Omental fat pad (tissue), 3 donors: ENCODE measurements at regions not wholly inside any gene's neighbourhood (a gene's known extent, or its start where the extent isn't known, plus 50 kb on each side); places are given as distances from the start of the nearest gene placed in this dataset.
"Not testable (repeated sequence)": the region's sequence is repeated elsewhere in the genome, so short reads cannot be mapped to it uniquely, and the experiment has no call there.

Experiments used
- ATAC-seq: fragments of 150-250 bp; one replicate; pipeline ENCODE4 v1.9.1; 2016; ENCODE audit warnings: mild to moderate bottlenecking, moderate library complexity; ENCODE audit not compliant: low FRiP score
- DNase-seq: peaks from one replicate; pipeline ENCODE4 v3.0.0-alpha.2; 2019; ENCODE audit warnings: low spot score
- TF ChIP-seq, protein P1 (sequence below), 3 donors: fragments of 450-650 bp; IDR thresholded peaks; one replicate each; pipeline ENCODE4 v1.5.1; 2016 to 2017; ENCODE audit warnings: antibody characterized with exemption in 3 of 3, mild to moderate bottlenecking in 3 of 3, moderate library complexity in 2 of 3

- ATAC-seq, DNase-seq: not testable (repeated sequence)
Observed at GRCh38 chr1:214095896-214096295, 108.1 kb downstream of the PROX1 start.

DNA sequence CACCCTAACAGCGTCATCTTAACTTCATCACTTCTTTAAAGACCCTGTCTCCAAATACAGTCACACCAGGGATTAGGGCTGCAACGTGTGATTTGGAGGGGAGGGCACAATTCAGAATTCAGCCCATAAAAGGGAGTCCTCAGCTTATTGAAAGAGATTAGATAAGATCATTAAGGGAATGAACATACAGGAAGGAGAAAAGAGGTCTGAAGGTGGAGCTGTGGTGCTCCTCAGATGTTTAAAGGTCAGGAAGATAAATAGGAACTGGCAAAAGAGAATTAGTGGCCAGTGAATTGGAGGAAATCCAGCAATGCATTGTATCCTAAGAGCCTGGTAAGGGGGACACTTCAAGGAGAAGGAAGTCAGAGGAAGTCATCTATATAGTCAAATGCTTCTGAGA is 113.5 kb downstream of the PROX1 start:
- no peak for ATAC-seq
- TF ChIP-seq, protein P1, sequence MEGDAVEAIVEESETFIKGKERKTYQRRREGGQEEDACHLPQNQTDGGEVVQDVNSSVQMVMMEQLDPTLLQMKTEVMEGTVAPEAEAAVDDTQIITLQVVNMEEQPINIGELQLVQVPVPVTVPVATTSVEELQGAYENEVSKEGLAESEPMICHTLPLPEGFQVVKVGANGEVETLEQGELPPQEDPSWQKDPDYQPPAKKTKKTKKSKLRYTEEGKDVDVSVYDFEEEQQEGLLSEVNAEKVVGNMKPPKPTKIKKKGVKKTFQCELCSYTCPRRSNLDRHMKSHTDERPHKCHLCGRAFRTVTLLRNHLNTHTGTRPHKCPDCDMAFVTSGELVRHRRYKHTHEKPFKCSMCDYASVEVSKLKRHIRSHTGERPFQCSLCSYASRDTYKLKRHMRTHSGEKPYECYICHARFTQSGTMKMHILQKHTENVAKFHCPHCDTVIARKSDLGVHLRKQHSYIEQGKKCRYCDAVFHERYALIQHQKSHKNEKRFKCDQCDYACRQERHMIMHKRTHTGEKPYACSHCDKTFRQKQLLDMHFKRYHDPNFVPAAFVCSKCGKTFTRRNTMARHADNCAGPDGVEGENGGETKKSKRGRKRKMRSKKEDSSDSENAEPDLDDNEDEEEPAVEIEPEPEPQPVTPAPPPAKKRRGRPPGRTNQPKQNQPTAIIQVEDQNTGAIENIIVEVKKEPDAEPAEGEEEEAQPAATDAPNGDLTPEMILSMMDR (IDR thresholded peaks at IDR 0.05): no peak
- DNase-seq: no peak

GRCh38 chr1:214101828-214102227 is 114.1 kb downstream of the PROX1 start:
- TF ChIP-seq, protein P1 (IDR thresholded peaks at IDR 0.05): no peak

GRCh38 chr1:214102907-214103306 is 115.1 kb downstream of the PROX1 start:
- no peak for ATAC-seq
- TF ChIP-seq, protein P1 (IDR thresholded peaks at IDR 0.05): no peak
- DNase-seq: no peak

More at GRCh38 chr1:214101828-214102227, 114.1 kb downstream of the PROX1 start:
- DNase-seq: no peak
- ATAC-seq: no peak

DNA sequence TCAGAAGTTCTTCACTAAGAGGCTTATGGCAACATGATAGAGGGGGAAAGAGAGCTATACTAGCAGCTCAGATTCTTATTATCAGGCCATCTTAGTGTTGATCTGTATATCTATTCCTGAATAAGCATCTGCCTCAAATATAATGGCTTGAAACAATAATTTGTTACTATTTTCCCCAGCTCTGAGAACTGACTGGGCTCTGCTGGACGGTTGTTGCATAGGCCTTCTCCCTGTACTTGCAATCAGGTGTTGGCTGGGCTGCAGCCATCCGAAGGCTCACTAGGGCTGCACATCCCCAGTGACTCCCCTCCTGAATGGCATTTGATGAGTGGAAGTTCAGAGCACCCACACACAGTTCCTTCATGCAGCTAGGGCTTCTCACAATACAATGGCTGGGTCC is 116.0 kb downstream of the PROX1 start:
- no peak for DNase-seq
- ATAC-seq: no peak
- TF ChIP-seq, protein P1 (IDR thresholded peaks at IDR 0.05): no peak

DNA sequence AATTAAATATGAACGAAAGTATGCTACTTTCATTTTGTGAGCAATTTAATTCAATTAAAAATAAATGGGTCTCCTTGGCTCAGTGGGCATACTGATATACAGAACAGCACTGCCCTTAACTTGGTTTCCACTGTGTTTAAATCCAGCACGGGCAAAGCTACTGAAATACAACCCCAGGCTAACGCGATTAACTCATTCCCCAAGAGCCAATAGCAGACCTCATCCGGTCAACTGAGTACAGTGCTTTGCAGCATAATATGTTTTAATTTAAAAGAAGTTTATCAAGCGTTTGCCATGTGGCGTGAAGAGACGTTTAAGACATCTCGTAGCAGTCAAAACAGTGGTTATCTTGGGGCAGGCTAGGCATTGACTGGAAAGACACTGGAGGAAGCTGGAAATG is 118.6 kb downstream of the PROX1 start:
- TF ChIP-seq, protein P1 (IDR thresholded peaks at IDR 0.05): no peak
- ATAC-seq (no peak), DNase-seq (no peak)

GRCh38 chr1:214107322-214108096 is 119.7 kb downstream of the PROX1 start:
- TF ChIP-seq, protein P1 (IDR thresholded peaks at IDR 0.05): no peak
- DNase-seq (no peak), ATAC-seq (no peak)
